ENCODE measurements at regions not wholly inside any gene's neighbourhood (a gene's known extent, or its start where the extent isn't known, plus 50 kb on each side); places are given as distances from the start of the nearest gene placed in this dataset.

- H3K4me1 ChIP-seq (ENCODE audit: insufficient read depth, low read length) = no peaks in the 10 kb centered on the region
Measured at GRCh38 chr15:39110746-39111145, 470.1 kb upstream of the THBS1 start.

GRCh38 chr15:39113741-39114140, 467.1 kb upstream of the THBS1 start:
- Histone ChIP-seq H3K36me3 (ENCODE audit: insufficient read depth, low read length) (no peaks in the 10 kb centered on the region), H3K4me1 (ENCODE audit: insufficient read depth, low read length) (no peaks in the 10 kb centered on the region), H3K9ac (ENCODE audit: low read depth, low read length) (no peak overlapping the region), H3K9me3 (ENCODE audit: control insufficient read depth, insufficient read depth, low read length) (no peaks in the 10 kb centered on the region)

More at GRCh38 chr15:39110746-39111145, 470.1 kb upstream of the THBS1 start:
- no peaks in the 10 kb centered on the region for H3K36me3 ChIP-seq (ENCODE audit: insufficient read depth, low read length)
- no peak overlapping the region for H3K9ac ChIP-seq (ENCODE audit: low read depth, low read length)
- H3K9me3 ChIP-seq (ENCODE audit: control insufficient read depth, insufficient read depth, low read length) = no peaks in the 10 kb centered on the region

- no peaks in the 10 kb centered on the region for H3K4me1 ChIP-seq (ENCODE audit: insufficient read depth, low read length)
- no peak overlapping the region for H3K9ac ChIP-seq (ENCODE audit: low read depth, low read length)
- no peaks in the 10 kb centered on the region for H3K9me3 ChIP-seq (ENCODE audit: control insufficient read depth, insufficient read depth, low read length)
- no peaks in the 10 kb centered on the region for H3K36me3 ChIP-seq (ENCODE audit: insufficient read depth, low read length)
Measured at GRCh38 chr15:39114690-39115378, 466.0 kb upstream of the THBS1 start.

GRCh38 chr15:39115379-39116057, 465.4 kb upstream of the THBS1 start:
- no peaks in the 10 kb centered on the region for H3K4me1 ChIP-seq (ENCODE audit: insufficient read depth, low read length)
- H3K36me3 ChIP-seq (ENCODE audit: insufficient read depth, low read length) = no peaks in the 10 kb centered on the region
- no peaks in the 10 kb centered on the region for H3K9me3 ChIP-seq (ENCODE audit: control insufficient read depth, insufficient read depth, low read length)
- H3K9ac ChIP-seq (ENCODE audit: low read depth, low read length) = no peak overlapping the region

GRCh38 chr15:39118510-39118909, 462.4 kb upstream of the THBS1 start:
- Histone ChIP-seq H3K9me3 (ENCODE audit: control insufficient read depth, insufficient read depth, low read length) (no peaks in the 10 kb centered on the region), H3K36me3 (ENCODE audit: insufficient read depth, low read length) (no peaks in the 10 kb centered on the region), H3K9ac (ENCODE audit: low read depth, low read length) (no peak overlapping the region), H3K4me1 (ENCODE audit: insufficient read depth, low read length) (no peaks in the 10 kb centered on the region)

GRCh38 chr15:39124155-39124552, 456.7 kb upstream of the THBS1 start:
- Histone ChIP-seq H3K36me3 (ENCODE audit: insufficient read depth, low read length) (no peaks in the 10 kb centered on the region), H3K9ac (ENCODE audit: low read depth, low read length) (no peak overlapping the region), H3K4me1 (ENCODE audit: insufficient read depth, low read length) (peaks cover 21% of the 10 kb centered on the region), H3K9me3 (ENCODE audit: control insufficient read depth, insufficient read depth, low read length) (no peaks in the 10 kb centered on the region)

GRCh38 chr15:39124553-39125171, 456.2 kb upstream of the THBS1 start:
- Histone ChIP-seq H3K9me3 (ENCODE audit: control insufficient read depth, insufficient read depth, low read length) (no peaks in the 10 kb centered on the region), H3K9ac (ENCODE audit: low read depth, low read length) (no peak overlapping the region), H3K4me1 (ENCODE audit: insufficient read depth, low read length) (peaks cover 22% of the 10 kb centered on the region), H3K36me3 (ENCODE audit: insufficient read depth, low read length) (no peaks in the 10 kb centered on the region)

GRCh38 chr15:39125226-39125625, 455.7 kb upstream of the THBS1 start:
- Histone ChIP-seq H3K36me3 (ENCODE audit: insufficient read depth, low read length) (no peaks in the 10 kb centered on the region), H3K9ac (ENCODE audit: low read depth, low read length) (no peak overlapping the region), H3K9me3 (ENCODE audit: control insufficient read depth, insufficient read depth, low read length) (no peaks in the 10 kb centered on the region), H3K4me1 (ENCODE audit: insufficient read depth, low read length) (peaks cover 22% of the 10 kb centered on the region)

GRCh38 chr15:39125904-39126303, 455.0 kb upstream of the THBS1 start:
- H3K9ac ChIP-seq (ENCODE audit: low read depth, low read length) = no peak overlapping the region

GRCh38 chr15:39127151-39127790, 453.6 kb upstream of the THBS1 start:
- Histone ChIP-seq H3K9ac (ENCODE audit: low read depth, low read length) (no peak overlapping the region), H3K4me1 (ENCODE audit: insufficient read depth, low read length) (peaks cover 22% of the 10 kb centered on the region), H3K36me3 (ENCODE audit: insufficient read depth, low read length) (no peaks in the 10 kb centered on the region), H3K9me3 (ENCODE audit: control insufficient read depth, insufficient read depth, low read length) (no peaks in the 10 kb centered on the region)

More at GRCh38 chr15:39125904-39126303, 455.0 kb upstream of the THBS1 start:
- no peaks in the 10 kb centered on the region for H3K9me3 ChIP-seq (ENCODE audit: control insufficient read depth, insufficient read depth, low read length)
- no peaks in the 10 kb centered on the region for H3K36me3 ChIP-seq (ENCODE audit: insufficient read depth, low read length)
- H3K4me1 ChIP-seq (ENCODE audit: insufficient read depth, low read length) = peaks cover 22% of the 10 kb centered on the region

- peak overlapping the region; percentile 23; the same call in 1 of the 2 replicates for H3K9ac ChIP-seq (ENCODE audit: low read depth, low read length)
Measured at GRCh38 chr15:39127925-39128617, 452.8 kb upstream of the THBS1 start.

GRCh38 chr15:39128746-39129145, 452.1 kb upstream of the THBS1 start:
- Histone ChIP-seq H3K4me1 (ENCODE audit: insufficient read depth, low read length) (peaks cover 22% of the 10 kb centered on the region), H3K9ac (ENCODE audit: low read depth, low read length) (no peak overlapping the region)

More at GRCh38 chr15:39127925-39128617, 452.8 kb upstream of the THBS1 start:
- no peaks in the 10 kb centered on the region for H3K36me3 ChIP-seq (ENCODE audit: insufficient read depth, low read length)
- no peaks in the 10 kb centered on the region for H3K9me3 ChIP-seq (ENCODE audit: control insufficient read depth, insufficient read depth, low read length)
- H3K4me1 ChIP-seq (ENCODE audit: insufficient read depth, low read length) = peaks cover 22% of the 10 kb centered on the region

GRCh38 chr15:39130556-39131379, 450.1 kb upstream of the THBS1 start:
- Histone ChIP-seq H3K4me1 (ENCODE audit: insufficient read depth, low read length) (peaks cover 22% of the 10 kb centered on the region), H3K9me3 (ENCODE audit: control insufficient read depth, insufficient read depth, low read length) (no peaks in the 10 kb centered on the region), H3K36me3 (ENCODE audit: insufficient read depth, low read length) (no peaks in the 10 kb centered on the region), H3K9ac (ENCODE audit: low read depth, low read length) (no peak overlapping the region)

More at GRCh38 chr15:39128746-39129145, 452.1 kb upstream of the THBS1 start:
- Histone ChIP-seq H3K9me3 (ENCODE audit: control insufficient read depth, insufficient read depth, low read length) (no peaks in the 10 kb centered on the region), H3K36me3 (ENCODE audit: insufficient read depth, low read length) (no peaks in the 10 kb centered on the region)

Measured in ES-I3 (cell line).